ENCODE measurements at regions not wholly inside any gene's neighbourhood (a gene's known extent, or its start where the extent isn't known, plus 50 kb on each side); places are given as distances from the start of the nearest gene placed in this dataset.

GRCh38 chr4:167537761-167538160 is 303.5 kb upstream of the SPOCK3 start:
- no peaks in the 10 kb centered on the region for H3K27me3 Mint-ChIP-seq
- no peaks in the 10 kb centered on the region for H3K4me1 Mint-ChIP-seq
- no peak overlapping the region for H3K4me3 ChIP-seq (ENCODE audit: low read length)
- H3K27ac ChIP-seq (ENCODE audit: low read depth, low read length) = no peak overlapping the region
- H3K9me3 Mint-ChIP-seq = peaks cover 5 to 27% (median 11%) of the 10 kb centered on the region in 5 donors
- no peaks in the 10 kb centered on the region for H3K4me1 ChIP-seq (ENCODE audit: insufficient read depth, low read length)
- H3K9me3 ChIP-seq (ENCODE audit: low read length) = no peaks in the 10 kb centered on the region
- ChIA-PET POLR2A (no interaction called here), CTCF (no interaction called here)
- H3K4me3 Mint-ChIP-seq = no peak overlapping the region
- no peak for DNase-seq
- H3K36me3 ChIP-seq (ENCODE audit: insufficient read depth, low read length) = no peaks in the 10 kb centered on the region
- H3K36me3 Mint-ChIP-seq = no peaks in the 10 kb centered on the region
- no peaks in the 10 kb centered on the region for H3K27me3 ChIP-seq (ENCODE audit: insufficient read depth, low read length, poor library complexity, severe bottlenecking)
- no peak overlapping the region for H3K27ac Mint-ChIP-seq

DNA sequence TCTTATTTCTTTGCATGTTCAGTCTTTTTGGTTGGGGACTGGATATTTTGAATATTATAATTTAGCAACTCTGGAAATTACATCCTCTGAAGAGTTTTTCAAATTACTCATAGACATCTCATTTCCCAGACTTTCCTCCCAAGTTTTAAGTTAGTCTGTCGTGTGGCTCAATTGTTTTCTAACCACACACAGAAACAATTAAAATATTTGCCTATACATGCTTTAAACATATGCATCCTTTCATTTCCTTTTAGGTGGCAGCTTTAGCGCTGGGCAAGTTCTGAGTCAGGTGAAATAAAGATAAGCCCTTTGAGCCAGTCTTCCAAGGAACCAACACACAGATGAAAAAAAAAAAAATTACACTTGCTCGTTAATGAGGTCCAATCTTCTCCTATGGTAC is 307.0 kb upstream of the SPOCK3 start:
- H3K27me3 Mint-ChIP-seq = no peaks in the 10 kb centered on the region
- Histone ChIP-seq H3K4me1 (ENCODE audit: insufficient read depth, low read length) (no peaks in the 10 kb centered on the region), H3K36me3 (ENCODE audit: insufficient read depth, low read length) (no peaks in the 10 kb centered on the region), H3K9me3 (ENCODE audit: low read length) (no peaks in the 10 kb centered on the region), H3K4me3 (ENCODE audit: low read length) (no peak overlapping the region), H3K27me3 (ENCODE audit: insufficient read depth, low read length, poor library complexity, severe bottlenecking) (no peaks in the 10 kb centered on the region), H3K27ac (ENCODE audit: low read depth, low read length) (no peak overlapping the region)
- H3K9me3 Mint-ChIP-seq = peaks cover 7 to 31% (median 13%) of the 10 kb centered on the region in 5 donors
- no peak overlapping the region for H3K4me3 Mint-ChIP-seq
- H3K36me3 Mint-ChIP-seq = no peaks in the 10 kb centered on the region
- no peak overlapping the region for H3K27ac Mint-ChIP-seq
- CTCF ChIA-PET = no interaction called here
- no peak for DNase-seq
- no peaks in the 10 kb centered on the region for H3K4me1 Mint-ChIP-seq
- POLR2A ChIA-PET = no interaction called here

DNA sequence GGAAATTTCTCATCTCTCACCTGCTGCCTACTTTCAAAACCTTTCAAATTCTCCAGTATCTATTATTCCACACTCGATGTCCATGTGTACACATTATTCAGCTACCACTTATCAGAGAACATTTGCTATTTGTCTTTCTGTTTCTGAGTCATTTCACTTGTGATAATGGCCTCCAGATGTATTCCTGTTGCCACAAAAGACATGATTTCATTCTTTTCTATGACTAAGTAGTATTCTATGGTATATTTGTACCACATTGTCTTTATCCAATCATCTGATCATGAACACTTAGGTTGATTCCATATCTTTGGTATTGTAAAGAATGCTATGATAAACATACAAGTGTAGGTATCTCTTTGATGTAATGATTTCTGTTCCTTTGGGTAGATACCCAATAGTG is 310.1 kb upstream of the SPOCK3 start:
- Histone ChIP-seq H3K27ac (ENCODE audit: low read depth, low read length) (no peak overlapping the region), H3K4me3 (ENCODE audit: low read length) (no peak overlapping the region), H3K27me3 (ENCODE audit: insufficient read depth, low read length, poor library complexity, severe bottlenecking) (no peaks in the 10 kb centered on the region), H3K36me3 (ENCODE audit: insufficient read depth, low read length) (no peaks in the 10 kb centered on the region), H3K9me3 (ENCODE audit: low read length) (no peaks in the 10 kb centered on the region), H3K4me1 (ENCODE audit: insufficient read depth, low read length) (no peaks in the 10 kb centered on the region)
- Mint-ChIP-seq H3K27me3 (no peaks in the 10 kb centered on the region), H3K4me3 (no peak overlapping the region), H3K9me3 (peaks cover 10 to 48% (median 13%) of the 10 kb centered on the region in 5 donors), H3K4me1 (no peaks in the 10 kb centered on the region), H3K36me3 (no peaks in the 10 kb centered on the region), H3K27ac (no peak overlapping the region)
- ChIA-PET POLR2A (no interaction called here), CTCF (no interaction called here)
- no peak for DNase-seq

- no peaks in the 10 kb centered on the region for H3K4me1 ChIP-seq (ENCODE audit: insufficient read depth, low read length)
- no peak overlapping the region for H3K4me3 ChIP-seq (ENCODE audit: low read length)
- H3K27me3 ChIP-seq (ENCODE audit: insufficient read depth, low read length, poor library complexity, severe bottlenecking) = no peaks in the 10 kb centered on the region
- Mint-ChIP-seq H3K4me3 (no peak overlapping the region), H3K27me3 (peaks cover 0 to 1% of the 10 kb centered on the region in 2 donors), H3K4me1 (no peaks in the 10 kb centered on the region), H3K27ac (no peak overlapping the region), H3K9me3 (peaks cover 12 to 41% (median 15%) of the 10 kb centered on the region in 5 donors), H3K36me3 (no peaks in the 10 kb centered on the region)
- ChIA-PET POLR2A (no interaction called here), CTCF (no interaction called here)
- H3K9me3 ChIP-seq (ENCODE audit: low read length) = no peaks in the 10 kb centered on the region
- H3K36me3 ChIP-seq (ENCODE audit: insufficient read depth, low read length) = no peaks in the 10 kb centered on the region
- no peak overlapping the region for H3K27ac ChIP-seq (ENCODE audit: low read depth, low read length)
- DNase-seq = no peak
Measured at GRCh38 chr4:167550021-167550420, 315.7 kb upstream of the SPOCK3 start.

GRCh38 chr4:167555338-167556022 is 321.2 kb upstream of the SPOCK3 start:
- ChIA-PET CTCF (no interaction called here), POLR2A (no interaction called here)
- H3K27me3 Mint-ChIP-seq = no peaks in the 10 kb centered on the region
- H3K27ac Mint-ChIP-seq = no peak overlapping the region
- H3K36me3 Mint-ChIP-seq = no peaks in the 10 kb centered on the region
- no peaks in the 10 kb centered on the region for H3K9me3 ChIP-seq (ENCODE audit: low read length)
- H3K27me3 ChIP-seq (ENCODE audit: insufficient read depth, low read length, poor library complexity, severe bottlenecking) = no peaks in the 10 kb centered on the region
- no peak overlapping the region for H3K4me3 ChIP-seq (ENCODE audit: low read length)
- peaks cover 6 to 29% (median 11%) of the 10 kb centered on the region in 5 donors for H3K9me3 Mint-ChIP-seq
- no peaks in the 10 kb centered on the region for H3K4me1 Mint-ChIP-seq
- H3K27ac ChIP-seq (ENCODE audit: low read depth, low read length) = no peak overlapping the region
- H3K4me3 Mint-ChIP-seq = no peak overlapping the region
- H3K36me3 ChIP-seq (ENCODE audit: insufficient read depth, low read length) = no peaks in the 10 kb centered on the region
- H3K4me1 ChIP-seq (ENCODE audit: insufficient read depth, low read length) = no peaks in the 10 kb centered on the region
- no peak for DNase-seq

GRCh38 chr4:167578906-167579305 is 344.6 kb upstream of the SPOCK3 start:
- no peaks in the 10 kb centered on the region for H3K27me3 ChIP-seq (ENCODE audit: insufficient read depth, low read length, poor library complexity, severe bottlenecking)
- H3K27me3 Mint-ChIP-seq = no peaks in the 10 kb centered on the region
- H3K9me3 Mint-ChIP-seq = peaks cover 2 to 33% (median 8%) of the 10 kb centered on the region in 5 donors
- POLR2A ChIA-PET = no interaction called here
- H3K9me3 ChIP-seq (ENCODE audit: low read length) = no peaks in the 10 kb centered on the region
- H3K36me3 Mint-ChIP-seq = no peaks in the 10 kb centered on the region
- H3K4me1 ChIP-seq (ENCODE audit: insufficient read depth, low read length) = no peaks in the 10 kb centered on the region
- DNase-seq = no peak
- H3K4me1 Mint-ChIP-seq = no peaks in the 10 kb centered on the region
- no peak overlapping the region for H3K4me3 Mint-ChIP-seq
- H3K27ac ChIP-seq (ENCODE audit: low read depth, low read length) = no peak overlapping the region
- no peak overlapping the region for H3K27ac Mint-ChIP-seq
- H3K4me3 ChIP-seq (ENCODE audit: low read length) = no peak overlapping the region
- H3K36me3 ChIP-seq (ENCODE audit: insufficient read depth, low read length) = no peaks in the 10 kb centered on the region
- CTCF ChIA-PET = no interaction called here

DNA sequence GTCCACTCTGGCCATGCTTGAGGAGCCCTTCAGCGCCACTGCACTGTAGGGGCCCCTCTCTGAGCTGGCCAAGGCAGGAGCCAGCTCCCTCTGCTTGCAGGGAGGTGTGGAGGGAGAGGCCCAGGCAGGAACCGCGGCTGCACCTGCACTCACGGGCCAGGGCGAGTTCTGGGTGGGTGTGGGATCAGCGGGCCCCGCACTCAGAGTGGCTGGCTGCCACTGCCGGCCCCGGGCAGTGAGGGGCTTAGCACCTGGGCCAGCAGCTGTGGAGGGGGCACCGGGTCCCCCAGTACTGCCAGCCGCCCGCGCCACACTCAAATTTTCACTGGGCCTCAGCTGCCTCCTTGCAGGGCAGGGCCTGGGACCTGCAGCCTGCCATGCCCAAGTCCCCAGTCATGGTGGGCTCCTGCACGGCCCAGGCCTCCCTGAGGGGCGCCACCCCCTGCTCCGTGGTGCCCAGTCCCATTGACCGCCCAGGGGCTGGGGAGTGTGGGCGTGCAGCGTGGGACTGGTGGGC is 347.2 kb upstream of the SPOCK3 start:
- no peaks in the 10 kb centered on the region for H3K27me3 ChIP-seq (ENCODE audit: insufficient read depth, low read length, poor library complexity, severe bottlenecking)
- CTCF ChIA-PET = no interaction called here
- no peaks in the 10 kb centered on the region for H3K9me3 ChIP-seq (ENCODE audit: low read length)
- H3K9me3 Mint-ChIP-seq = peaks cover 0 to 20% (median 8%) of the 10 kb centered on the region in 5 donors
- H3K27me3 Mint-ChIP-seq = no peaks in the 10 kb centered on the region
- H3K4me3 ChIP-seq (ENCODE audit: low read length) = no peak overlapping the region
- H3K27ac ChIP-seq (ENCODE audit: low read depth, low read length) = no peak overlapping the region
- POLR2A ChIA-PET = no interaction called here
- H3K36me3 ChIP-seq (ENCODE audit: insufficient read depth, low read length) = no peaks in the 10 kb centered on the region
- no peak overlapping the region for H3K4me3 Mint-ChIP-seq
- no peak for DNase-seq
- H3K36me3 Mint-ChIP-seq = no peaks in the 10 kb centered on the region
- H3K27ac Mint-ChIP-seq = no peak overlapping the region
- H3K4me1 Mint-ChIP-seq = no peaks in the 10 kb centered on the region
- no peaks in the 10 kb centered on the region for H3K4me1 ChIP-seq (ENCODE audit: insufficient read depth, low read length)

DNA sequence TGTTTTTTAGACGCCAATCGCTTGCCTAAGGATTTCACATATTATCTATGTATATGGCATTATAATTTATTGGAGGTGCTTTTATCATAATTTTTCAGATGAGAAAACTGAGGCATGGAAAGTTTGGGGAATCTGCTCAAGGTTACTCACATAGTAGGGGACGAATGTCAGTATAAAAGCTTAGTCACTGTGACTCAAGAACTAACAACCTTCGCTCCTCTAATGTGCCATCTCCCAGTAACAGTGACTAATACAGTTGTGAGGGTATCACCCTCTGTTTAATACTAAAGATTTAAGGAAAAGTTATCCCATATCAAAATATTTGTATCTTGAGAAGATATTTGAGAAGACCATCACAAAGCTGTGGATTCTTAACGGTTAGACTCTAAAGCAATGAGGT is 353.1 kb upstream of the SPOCK3 start:
- Mint-ChIP-seq H3K4me3 (no peak overlapping the region), H3K36me3 (no peaks in the 10 kb centered on the region), H3K4me1 (no peaks in the 10 kb centered on the region), H3K27me3 (no peaks in the 10 kb centered on the region), H3K27ac (no peak overlapping the region), H3K9me3 (peaks cover 0 to 14% (median 3%) of the 10 kb centered on the region in 5 donors)
- H3K4me3 ChIP-seq (ENCODE audit: low read length) = no peak overlapping the region
- H3K4me1 ChIP-seq (ENCODE audit: insufficient read depth, low read length) = no peaks in the 10 kb centered on the region
- H3K27me3 ChIP-seq (ENCODE audit: insufficient read depth, low read length, poor library complexity, severe bottlenecking) = no peaks in the 10 kb centered on the region
- no peaks in the 10 kb centered on the region for H3K36me3 ChIP-seq (ENCODE audit: insufficient read depth, low read length)
- POLR2A ChIA-PET = no interaction called here
- no peak for DNase-seq
- no peak overlapping the region for H3K27ac ChIP-seq (ENCODE audit: low read depth, low read length)
- H3K9me3 ChIP-seq (ENCODE audit: low read length) = no peaks in the 10 kb centered on the region
- CTCF ChIA-PET = no interaction called here
